NCI-H2171 (cell line): ENCODE measurements at regions not wholly inside any gene's neighbourhood (a gene's known extent, or its start where the extent isn't known, plus 50 kb on each side); places are given as distances from the start of the nearest gene placed in this dataset.
"Not testable (repeated sequence)": the region's sequence is repeated elsewhere in the genome, so short reads cannot be mapped to it uniquely, and the experiment has no call there.

Source experiments
- DNase-seq: peaks from one replicate; lab custom pipeline; 2025; lab: John Stamatoyannopoulos, UW

- no peak for DNase-seq
Measured at GRCh38 chr6:8659404-8660189, 224.3 kb upstream of the SLC35B3 start.

- DNase-seq, result no peak
Measured at GRCh38 chr6:8658416-8658815, 223.1 kb upstream of the SLC35B3 start.

GRCh38 chr6:8657522-8657921 is 222.2 kb upstream of the SLC35B3 start:
- no peak for DNase-seq

GRCh38 chr6:8655670-8656454 is 220.5 kb upstream of the SLC35B3 start:
- no peak for DNase-seq

GRCh38 chr6:8652710-8653109 is 217.4 kb upstream of the SLC35B3 start:
- DNase-seq, result no peak

- DNase-seq, result no peak
Measured at GRCh38 chr6:8651998-8652397, 216.7 kb upstream of the SLC35B3 start.

- DNase-seq, result no peak
Measured at GRCh38 chr6:8645212-8645611, 209.9 kb upstream of the SLC35B3 start.

GRCh38 chr6:8644306-8644705 is 209.0 kb upstream of the SLC35B3 start:
- DNase-seq, result no peak

GRCh38 chr6:8642854-8643253 is 207.5 kb upstream of the SLC35B3 start:
- DNase-seq, result no peak

- DNase-seq, result no peak
Measured at GRCh38 chr6:8642131-8642530, 206.8 kb upstream of the SLC35B3 start.

- DNase-seq, result no peak
Measured at GRCh38 chr6:8639928-8640649, 204.7 kb upstream of the SLC35B3 start.

- no peak for DNase-seq
Measured at GRCh38 chr6:8637896-8638597, 202.7 kb upstream of the SLC35B3 start.

GRCh38 chr6:8633762-8634161 is 198.4 kb upstream of the SLC35B3 start:
- DNase-seq, result no peak

GRCh38 chr6:8628736-8629135 is 193.4 kb upstream of the SLC35B3 start:
- DNase-seq, result no peak

- no peak for DNase-seq
Measured at GRCh38 chr6:8628063-8628462, 192.7 kb upstream of the SLC35B3 start.

GRCh38 chr6:8627085-8627861 is 191.9 kb upstream of the SLC35B3 start:
- DNase-seq, result no peak

GRCh38 chr6:8624665-8625064 is 189.3 kb upstream of the SLC35B3 start:
- no peak for DNase-seq

GRCh38 chr6:8623441-8623840 is 188.1 kb upstream of the SLC35B3 start:
- no peak for DNase-seq

GRCh38 chr6:8619853-8620252 is 184.5 kb upstream of the SLC35B3 start:
- DNase-seq, result no peak

GRCh38 chr6:8619408-8619807 is 184.1 kb upstream of the SLC35B3 start:
- not testable (repeated sequence) for DNase-seq

GRCh38 chr6:8608737-8609136 is 173.4 kb upstream of the SLC35B3 start:
- DNase-seq, result no peak
